A549 (cell line): ENCODE measurements at regions not wholly inside any gene's neighbourhood (a gene's known extent, or its start where the extent isn't known, plus 50 kb on each side); places are given as distances from the start of the nearest gene placed in this dataset.

Experiments used
- CEBPB ChIP-seq, 2 experiments: fragments of >200 bp in 1 of 2; sonication (Bioruptor Twin) in 1 of 2; formaldehyde crosslinking in 1 of 2; IDR thresholded peaks; 2 replicates each; pipeline ENCODE4 v1.6.1; 2012 to 2016
- CTCF ChIP-seq: fragments of >200 bp; sonication (Bioruptor Twin); formaldehyde crosslinking; IDR thresholded peaks from 3 replicates; pipeline ENCODE4 v1.5.1; 2016
- EP300 ChIP-seq, 2 experiments: fragments of >200 bp; sonication (Bioruptor Twin); formaldehyde crosslinking; IDR thresholded peaks; 2 replicates in 1 of 2; 3 replicates in 1 of 2; pipeline ENCODE4 v1.6.1; 2016 to 2017
- ESRRA ChIP-seq: fragments of 150-350 bp; IDR thresholded peaks from 2 replicates; pipeline ENCODE4 v1.6.1; 2014; ENCODE audit warnings: mild to moderate bottlenecking, low read length, borderline replicate concordance
- HOXA7 ChIP-seq: fragments of 250-450 bp; sonication (Bioruptor Pico); IDR thresholded peaks from 2 replicates; pipeline ENCODE4 v1.5.0; 2020; ENCODE audit warnings: mild to moderate bottlenecking, moderate library complexity
- PHF8 ChIP-seq: fragments of 200-600 bp; sonication (generic); IDR thresholded peaks from 2 replicates; pipeline ENCODE4 v1.6.1; 2016; ENCODE audit warnings: low read depth, mild to moderate bottlenecking, antibody characterized with exemption, moderate library complexity, borderline replicate concordance
- POLR2A ChIP-seq: IDR thresholded peaks from 2 replicates; pipeline ENCODE4 v1.6.1; 2012; ENCODE audit warnings: mild to moderate bottlenecking, low read length
- TF ChIP-seq, protein P1 (sequence below): fragments of 450-650 bp; IDR thresholded peaks from 2 replicates; pipeline ENCODE4 v1.6.1; 2014; ENCODE audit warnings: antibody characterized with exemption

DNA sequence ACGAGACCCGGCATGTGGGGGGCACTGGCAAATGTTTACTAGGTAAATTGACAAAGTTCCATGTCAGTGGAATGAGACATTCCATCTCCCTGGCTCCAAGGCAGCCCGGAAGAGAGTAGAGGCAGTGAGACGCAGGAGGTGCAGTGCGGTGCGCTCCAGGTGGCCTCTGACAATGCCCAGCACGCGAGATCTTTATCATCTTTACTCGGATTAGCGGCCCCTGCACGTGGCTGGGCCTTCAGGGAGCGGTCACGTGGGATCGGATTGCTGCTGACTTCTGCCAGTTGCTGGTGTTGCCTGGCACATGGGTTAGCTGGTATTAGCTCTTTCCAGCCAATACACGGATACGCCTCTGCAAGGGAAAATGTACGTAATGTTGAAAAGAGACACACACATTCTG, 151.2 kb upstream of the ALKAL2 start:
- TF ChIP-seq, protein P1, sequence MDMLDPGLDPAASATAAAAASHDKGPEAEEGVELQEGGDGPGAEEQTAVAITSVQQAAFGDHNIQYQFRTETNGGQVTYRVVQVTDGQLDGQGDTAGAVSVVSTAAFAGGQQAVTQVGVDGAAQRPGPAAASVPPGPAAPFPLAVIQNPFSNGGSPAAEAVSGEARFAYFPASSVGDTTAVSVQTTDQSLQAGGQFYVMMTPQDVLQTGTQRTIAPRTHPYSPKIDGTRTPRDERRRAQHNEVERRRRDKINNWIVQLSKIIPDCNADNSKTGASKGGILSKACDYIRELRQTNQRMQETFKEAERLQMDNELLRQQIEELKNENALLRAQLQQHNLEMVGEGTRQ = peak; percentile 32; the same call in 1 of the 2 replicates
- TF ChIP-seq POLR2A (no peak), HOXA7 (CRISPR knock-in tag) (no peak), ESRRA (no peak), CTCF (no peak), EP300 (IDR thresholded peaks at IDR 0.05) (no peak), PHF8 (no peak), CEBPB (IDR thresholded peaks at IDR 0.05) (no peak)
